ENCODE measurements at regions not wholly inside any gene's neighbourhood (a gene's known extent, or its start where the extent isn't known, plus 50 kb on each side); places are given as distances from the start of the nearest gene placed in this dataset.

DNA sequence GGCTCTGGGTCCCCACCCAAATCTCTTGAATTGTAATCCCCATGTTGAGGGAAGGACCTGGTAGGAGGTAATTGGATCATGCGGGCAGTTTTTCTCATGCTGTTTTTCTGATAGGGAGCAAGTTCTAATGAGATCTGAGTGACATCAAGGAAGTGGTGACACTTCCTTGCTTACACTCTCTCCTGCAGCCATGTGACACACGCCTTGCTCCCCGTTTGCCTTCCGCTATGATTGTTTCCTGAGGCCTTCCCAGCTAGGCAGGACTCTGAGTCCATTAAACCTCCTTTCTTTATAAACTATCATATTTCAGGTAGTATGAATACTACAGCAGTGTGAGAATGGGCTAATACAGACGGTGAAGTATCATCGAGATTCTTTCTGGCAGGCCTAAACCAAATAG, 1040.4 kb upstream of the MIR17HG start:
- Histone ChIP-seq H3K27me3 (ENCODE audit: control insufficient read depth, insufficient read depth, low read length) (no peaks in the 10 kb centered on the region), H3K9me3 (ENCODE audit: control insufficient read depth, insufficient read depth, low read length) (no peaks in the 10 kb centered on the region), H3K36me3 (ENCODE audit: control insufficient read depth, insufficient read depth, low read length) (no peaks in the 10 kb centered on the region), H3K4me1 (ENCODE audit: control insufficient read depth, insufficient read depth, low read length) (no peaks in the 10 kb centered on the region), H3K4me3 (ENCODE audit: low read length) (no peak overlapping the region), H3K27ac (ENCODE audit: low read length) (no peak overlapping the region)
- ATAC-seq (no peak), DNase-seq (no peak)
- Mint-ChIP-seq H3K4me1 (no peaks in the 10 kb centered on the region), H3K4me3 (no peak overlapping the region), H3K27ac (no peak overlapping the region), H3K36me3 (no peaks in the 10 kb centered on the region), H3K27me3 (ENCODE audit: low read depth in 2 of 2) (no peaks in the 10 kb centered on the region), H3K9me3 (peaks cover 8 to 15% of the 10 kb centered on the region in 2 donors)
- 89% methylated on average over 6 of the region's 6 CpGs for WGBS (ENCODE audit: insufficient coverage)
- TF ChIP-seq, protein P1, sequence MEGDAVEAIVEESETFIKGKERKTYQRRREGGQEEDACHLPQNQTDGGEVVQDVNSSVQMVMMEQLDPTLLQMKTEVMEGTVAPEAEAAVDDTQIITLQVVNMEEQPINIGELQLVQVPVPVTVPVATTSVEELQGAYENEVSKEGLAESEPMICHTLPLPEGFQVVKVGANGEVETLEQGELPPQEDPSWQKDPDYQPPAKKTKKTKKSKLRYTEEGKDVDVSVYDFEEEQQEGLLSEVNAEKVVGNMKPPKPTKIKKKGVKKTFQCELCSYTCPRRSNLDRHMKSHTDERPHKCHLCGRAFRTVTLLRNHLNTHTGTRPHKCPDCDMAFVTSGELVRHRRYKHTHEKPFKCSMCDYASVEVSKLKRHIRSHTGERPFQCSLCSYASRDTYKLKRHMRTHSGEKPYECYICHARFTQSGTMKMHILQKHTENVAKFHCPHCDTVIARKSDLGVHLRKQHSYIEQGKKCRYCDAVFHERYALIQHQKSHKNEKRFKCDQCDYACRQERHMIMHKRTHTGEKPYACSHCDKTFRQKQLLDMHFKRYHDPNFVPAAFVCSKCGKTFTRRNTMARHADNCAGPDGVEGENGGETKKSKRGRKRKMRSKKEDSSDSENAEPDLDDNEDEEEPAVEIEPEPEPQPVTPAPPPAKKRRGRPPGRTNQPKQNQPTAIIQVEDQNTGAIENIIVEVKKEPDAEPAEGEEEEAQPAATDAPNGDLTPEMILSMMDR (IDR thresholded peaks at IDR 0.05) = no peak
- intact Hi-C loops (cut with micrococcal nuclease) = no loop called here

DNA sequence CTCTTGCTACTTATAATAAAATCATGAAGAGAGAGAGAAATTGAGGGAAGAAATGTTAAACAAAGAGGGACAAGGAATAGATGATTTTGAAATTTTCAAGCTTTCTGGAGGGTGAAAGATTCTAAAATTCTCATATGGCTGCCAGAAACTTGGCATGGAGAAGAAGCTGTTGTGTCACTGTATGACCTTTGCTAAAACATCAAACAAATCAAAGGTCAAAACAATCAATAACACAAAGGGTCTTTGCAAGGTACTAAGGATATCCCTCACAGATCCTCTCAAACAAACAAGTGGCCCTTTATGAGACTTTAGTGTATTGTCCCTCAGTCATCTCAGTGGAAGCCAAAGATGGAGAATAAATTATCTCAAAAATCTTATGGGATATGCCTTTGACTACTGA, 1039.2 kb upstream of the MIR17HG start:
- no peaks in the 10 kb centered on the region for H3K27me3 Mint-ChIP-seq (ENCODE audit: low read depth in 2 of 2)
- TF ChIP-seq, protein P1 (IDR thresholded peaks at IDR 0.05) = no peak
- no peaks in the 10 kb centered on the region for H3K9me3 ChIP-seq (ENCODE audit: control insufficient read depth, insufficient read depth, low read length)
- H3K4me1 Mint-ChIP-seq = no peaks in the 10 kb centered on the region
- no peaks in the 10 kb centered on the region for H3K27me3 ChIP-seq (ENCODE audit: control insufficient read depth, insufficient read depth, low read length)
- no peak overlapping the region for H3K4me3 Mint-ChIP-seq
- H3K4me1 ChIP-seq (ENCODE audit: control insufficient read depth, insufficient read depth, low read length) = no peaks in the 10 kb centered on the region
- H3K36me3 Mint-ChIP-seq = no peaks in the 10 kb centered on the region
- DNase-seq = no peak
- no peak for ATAC-seq
- no peak overlapping the region for H3K27ac Mint-ChIP-seq
- intact Hi-C loops (cut with micrococcal nuclease) = no loop called here
- no peak overlapping the region for H3K4me3 ChIP-seq (ENCODE audit: low read length)
- no peaks in the 10 kb centered on the region for H3K36me3 ChIP-seq (ENCODE audit: control insufficient read depth, insufficient read depth, low read length)
- peaks cover 8 to 16% of the 10 kb centered on the region in 2 donors for H3K9me3 Mint-ChIP-seq
- no peak overlapping the region for H3K27ac ChIP-seq (ENCODE audit: low read length)

DNA sequence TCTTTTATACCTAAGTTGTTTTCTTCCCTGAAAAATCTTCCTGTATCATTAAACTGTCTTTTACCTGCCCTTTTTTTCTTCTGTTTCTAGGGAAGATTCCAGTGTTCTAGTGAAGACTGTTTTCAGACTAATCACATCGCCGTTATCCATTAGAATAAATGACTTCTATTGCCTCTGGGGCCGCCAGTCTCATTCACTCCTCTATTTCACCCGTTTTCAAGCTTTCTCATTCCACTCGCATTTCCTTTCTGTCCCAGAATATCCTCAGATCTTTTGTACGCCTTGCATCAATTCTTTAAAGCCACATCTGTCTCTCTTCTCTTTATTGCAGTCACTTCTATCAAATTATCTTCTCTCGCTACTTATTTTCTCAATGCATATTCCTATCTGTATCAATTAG, 1035.6 kb upstream of the MIR17HG start:
- TF ChIP-seq, protein P1 (IDR thresholded peaks at IDR 0.05) = no peak
- H3K4me1 Mint-ChIP-seq = no peaks in the 10 kb centered on the region
- DNase-seq (no peak), ATAC-seq (no peak)
- Histone ChIP-seq H3K27ac (ENCODE audit: low read length) (no peak overlapping the region), H3K9me3 (ENCODE audit: control insufficient read depth, insufficient read depth, low read length) (no peaks in the 10 kb centered on the region), H3K4me3 (ENCODE audit: low read length) (no peak overlapping the region), H3K36me3 (ENCODE audit: control insufficient read depth, insufficient read depth, low read length) (no peaks in the 10 kb centered on the region), H3K4me1 (ENCODE audit: control insufficient read depth, insufficient read depth, low read length) (no peaks in the 10 kb centered on the region), H3K27me3 (ENCODE audit: control insufficient read depth, insufficient read depth, low read length) (no peaks in the 10 kb centered on the region)
- H3K27ac Mint-ChIP-seq = no peak overlapping the region
- no peaks in the 10 kb centered on the region for H3K36me3 Mint-ChIP-seq
- H3K9me3 Mint-ChIP-seq = peaks cover 8 to 15% of the 10 kb centered on the region in 2 donors
- H3K27me3 Mint-ChIP-seq (ENCODE audit: low read depth in 2 of 2) = no peaks in the 10 kb centered on the region
- H3K4me3 Mint-ChIP-seq = no peak overlapping the region
- WGBS (ENCODE audit: insufficient coverage) = 80% methylated on average over 6 of the region's 7 CpGs
- intact Hi-C loops (cut with micrococcal nuclease) = no loop called here

DNA sequence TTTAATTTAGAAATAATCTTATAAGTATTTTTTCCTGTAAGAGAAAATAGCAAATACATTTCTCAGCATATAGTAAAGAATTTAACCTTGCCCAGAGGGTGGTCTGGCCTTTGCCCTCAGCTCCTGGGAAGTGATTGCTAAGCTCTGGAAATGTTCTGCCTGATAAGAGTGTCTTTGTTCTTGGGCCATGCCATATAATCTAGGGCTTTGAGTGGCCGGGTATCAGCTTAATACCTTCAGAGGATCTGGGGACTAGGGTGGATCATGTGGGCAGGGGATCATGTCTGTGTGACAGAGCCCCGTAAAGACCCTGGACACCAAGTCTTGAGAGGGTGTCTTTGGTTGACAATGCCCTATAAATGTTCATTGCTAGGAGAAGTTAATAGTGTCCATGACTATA, 1032.4 kb upstream of the MIR17HG start:
- H3K27ac Mint-ChIP-seq = no peak overlapping the region

More for the DNA sequence above, 1032.4 kb upstream of the MIR17HG start:
- Histone ChIP-seq H3K4me1 (ENCODE audit: control insufficient read depth, insufficient read depth, low read length) (no peaks in the 10 kb centered on the region), H3K27me3 (ENCODE audit: control insufficient read depth, insufficient read depth, low read length) (no peaks in the 10 kb centered on the region), H3K27ac (ENCODE audit: low read length) (no peak overlapping the region), H3K9me3 (ENCODE audit: control insufficient read depth, insufficient read depth, low read length) (no peaks in the 10 kb centered on the region), H3K36me3 (ENCODE audit: control insufficient read depth, insufficient read depth, low read length) (no peaks in the 10 kb centered on the region), H3K4me3 (ENCODE audit: low read length) (no peak overlapping the region)
- Mint-ChIP-seq H3K27me3 (ENCODE audit: low read depth in 2 of 2) (no peaks in the 10 kb centered on the region), H3K4me1 (no peaks in the 10 kb centered on the region), H3K4me3 (no peak overlapping the region), H3K36me3 (no peaks in the 10 kb centered on the region), H3K9me3 (peaks cover 10 to 15% of the 10 kb centered on the region in 2 donors)
- DNase-seq (no peak), ATAC-seq (no peak)
- TF ChIP-seq, protein P1 (IDR thresholded peaks at IDR 0.05) = no peak
- intact Hi-C loops (cut with micrococcal nuclease) = no loop called here
- WGBS (ENCODE audit: insufficient coverage) = 93% methylated on average over 2 of the region's 2 CpGs
